OCI-LY3 (cell line): ENCODE measurements at regions not wholly inside any gene's neighbourhood (a gene's known extent, or its start where the extent isn't known, plus 50 kb on each side); places are given as distances from the start of the nearest gene placed in this dataset.

Source experiments
- EZH2phosphoT487 ChIP-seq: fragments of 200-600 bp; shearing (Covaris generic); IDR thresholded peaks from 2 replicates; pipeline ENCODE4 v1.6.1; 2018; ENCODE audit warnings: antibody characterized with exemption, mixed run types, low read depth
- TF ChIP-seq, protein P1 (sequence below): fragments of 200-600, 300-600 bp; sonication (generic); IDR thresholded peaks from 2 replicates; pipeline ENCODE4 v1.5.1; 2014; ENCODE audit warnings: antibody characterized with exemption, low read length, low read depth

DNA sequence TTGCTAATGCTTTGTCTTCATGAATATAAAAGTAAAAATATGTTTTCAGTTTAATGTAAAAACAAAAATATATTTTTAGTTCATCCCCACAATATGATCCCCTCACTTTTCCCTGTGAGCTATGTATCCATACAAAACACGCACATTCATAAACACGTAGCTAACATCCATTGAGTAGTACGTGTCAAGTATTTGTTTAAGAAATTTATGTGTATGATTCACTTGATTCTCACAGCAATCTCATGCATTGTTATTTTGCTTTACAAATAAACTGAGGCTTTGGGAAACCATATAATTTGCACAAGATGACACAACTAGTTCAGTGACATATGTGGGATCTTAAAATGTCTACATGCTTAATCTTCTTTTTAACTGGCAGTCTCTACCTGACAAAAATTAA, 329.6 kb upstream of the SEMA3C start:
- TF ChIP-seq, protein P1, sequence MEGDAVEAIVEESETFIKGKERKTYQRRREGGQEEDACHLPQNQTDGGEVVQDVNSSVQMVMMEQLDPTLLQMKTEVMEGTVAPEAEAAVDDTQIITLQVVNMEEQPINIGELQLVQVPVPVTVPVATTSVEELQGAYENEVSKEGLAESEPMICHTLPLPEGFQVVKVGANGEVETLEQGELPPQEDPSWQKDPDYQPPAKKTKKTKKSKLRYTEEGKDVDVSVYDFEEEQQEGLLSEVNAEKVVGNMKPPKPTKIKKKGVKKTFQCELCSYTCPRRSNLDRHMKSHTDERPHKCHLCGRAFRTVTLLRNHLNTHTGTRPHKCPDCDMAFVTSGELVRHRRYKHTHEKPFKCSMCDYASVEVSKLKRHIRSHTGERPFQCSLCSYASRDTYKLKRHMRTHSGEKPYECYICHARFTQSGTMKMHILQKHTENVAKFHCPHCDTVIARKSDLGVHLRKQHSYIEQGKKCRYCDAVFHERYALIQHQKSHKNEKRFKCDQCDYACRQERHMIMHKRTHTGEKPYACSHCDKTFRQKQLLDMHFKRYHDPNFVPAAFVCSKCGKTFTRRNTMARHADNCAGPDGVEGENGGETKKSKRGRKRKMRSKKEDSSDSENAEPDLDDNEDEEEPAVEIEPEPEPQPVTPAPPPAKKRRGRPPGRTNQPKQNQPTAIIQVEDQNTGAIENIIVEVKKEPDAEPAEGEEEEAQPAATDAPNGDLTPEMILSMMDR = no peak
- no peak for TF ChIP-seq EZH2phosphoT487
